HepG2 (cell line): ENCODE measurements at regions not wholly inside any gene's neighbourhood (a gene's known extent, or its start where the extent isn't known, plus 50 kb on each side); places are given as distances from the start of the nearest gene placed in this dataset.

ENCODE experiments used
- ATAC-seq: fragments of 200-7000 bp; cut with Tn5 transposase; 3 replicates; pipeline ENCODE4 v1.9.1; 2020; ENCODE audit warnings: mild to moderate bottlenecking, moderate library complexity
- BruUV-seq: library from RNA; stranded (reverse); fragments of 400-500 nt; replicated peaks from 2 replicates; lab custom pipeline; 2021; lab: Mats Ljungman, UMichigan
- CTCF ChIA-PET: fragments of 300-600 bp; formaldehyde crosslinking; extraction: SDS; loops from one replicate; lab custom pipeline; 2021; ENCODE audit warnings: low total read pairs, inconsistent platforms, low intra/inter-chr PET ratio; lab: Yijun Ruan, JAX
- POLR2A ChIA-PET: fragments of 350-600 bp; sonication (Branson Sonifier 250); formaldehyde crosslinking; loops from one replicate; lab custom pipeline; 2020; ENCODE audit warnings: antibody characterized with exemption, inconsistent platforms; lab: Yijun Ruan, JAX
- DNase-seq: peaks from one replicate; pipeline ENCODE4 v3.0.0-alpha.2; 2015; ENCODE audit warnings: low spot score
- FAIRE-seq: peaks from 3 replicates; lab custom pipeline; 2011; peaks lifted over from hg19 to GRCh38; lab: Jason Lieb, UNC
- H2AFZ ChIP-seq: one replicate; pipeline ENCODE4 v1.6.1; 2011; ENCODE audit warnings: low read length, inconsistent platforms
- H3K27ac ChIP-seq: fragments of 300-600 bp; 3 replicates; pipeline ENCODE4 v1.8.0; 2011; ENCODE audit warnings: mixed run types, mild to moderate bottlenecking, mixed read lengths, low read length, inconsistent platforms; ENCODE audit not compliant: insufficient read depth; ENCODE audit errors: extremely low read length
- H3K27me3 ChIP-seq, 2 experiments: fragments of 200-600 bp in 1 of 2; 2 replicates in 1 of 2; 3 replicates in 1 of 2; pipeline versions ENCODE4 v1.6.0 to v1.8.0; 2011; ENCODE audit warnings: low read length in 2 of 2, mild to moderate bottlenecking in 2 of 2, moderate library complexity in 2 of 2, inconsistent platforms in 1 of 2; ENCODE audit not compliant: insufficient read depth in 2 of 2, control insufficient read depth in 1 of 2
- H3K36me3 ChIP-seq, 2 experiments: fragments of 200-600 bp in 1 of 2; replicated peaks in 1 of 2; 2 replicates in 1 of 2; 3 replicates in 1 of 2; pipeline versions ENCODE4 v1.5.1 to v1.8.0; 2011; ENCODE audit warnings: low read length in 2 of 2, inconsistent platforms in 1 of 2; ENCODE audit not compliant: insufficient read depth in 2 of 2, control insufficient read depth in 1 of 2
- H3K4me1 ChIP-seq: 2 replicates; pipeline ENCODE4 v1.5.1; 2012; ENCODE audit warnings: low read length, inconsistent platforms; ENCODE audit not compliant: insufficient read depth
- H3K4me2 ChIP-seq: 2 replicates; pipeline ENCODE4 v1.6.0; 2011; ENCODE audit warnings: low read depth, low read length, inconsistent platforms
- H3K4me3 ChIP-seq, 3 experiments: fragments of 200-600 bp in 1 of 3; sonication (generic), shearing (Covaris generic) in 1 of 3; replicated peaks in 1 of 3; 2 replicates each; pipeline ENCODE4 v1.5.1; 2011 to 2016; ENCODE audit warnings: low read length in 3 of 3, inconsistent platforms in 2 of 3, low read depth in 2 of 3, mild to moderate bottlenecking in 2 of 3, control low read depth in 1 of 3, mixed read lengths in 1 of 3; ENCODE audit not compliant: insufficient read depth in 1 of 3
- H3K79me2 ChIP-seq: one replicate; pipeline ENCODE4 v1.6.1; 2011; ENCODE audit warnings: low read length, inconsistent platforms; ENCODE audit not compliant: insufficient read depth
- H3K9ac ChIP-seq: 2 replicates; pipeline ENCODE4 v1.6.0; 2011; ENCODE audit warnings: mild to moderate bottlenecking, low read depth, low read length, inconsistent platforms; ENCODE audit not compliant: insufficient read depth
- H3K9me3 ChIP-seq: 2 replicates; pipeline ENCODE4 v1.5.1; 2012; ENCODE audit warnings: mild to moderate bottlenecking, low read length
- H4K20me1 ChIP-seq: 2 replicates; pipeline ENCODE4 v1.6.0; 2011; ENCODE audit warnings: inconsistent platforms, mild to moderate bottlenecking, low read length, moderate library complexity; ENCODE audit not compliant: insufficient read depth
- CBX5 ChIP-seq: sonication (generic); formaldehyde crosslinking; IDR thresholded peaks from 2 replicates; pipeline ENCODE4 v1.4.0; 2020; ENCODE audit warnings: missing genetic modification reagents, borderline replicate concordance
- FOXO1 ChIP-seq: sonication (generic); formaldehyde crosslinking; IDR thresholded peaks from 2 replicates; pipeline ENCODE4 v1.4.0; 2020; ENCODE audit warnings: missing genetic modification reagents
- MBNL3 ChIP-seq: fragments of 250-450 bp; sonication (Bioruptor Pico); conservative IDR thresholded peaks from 2 replicates; pipeline ENCODE4 v1.8.0; 2022; ENCODE audit warnings: mild to moderate bottlenecking, inconsistent platforms
- NCOA1 ChIP-seq: sonication (generic); formaldehyde crosslinking; IDR thresholded peaks from 2 replicates; pipeline ENCODE4 v1.9.0; 2021; ENCODE audit warnings: missing genetic modification reagents
- RFXAP ChIP-seq: sonication (generic); formaldehyde crosslinking; IDR thresholded peaks from 2 replicates; pipeline ENCODE4 v1.4.0; 2020; ENCODE audit warnings: missing genetic modification reagents, borderline replicate concordance
- SNAPC2 ChIP-seq: sonication (generic); formaldehyde crosslinking; IDR thresholded peaks from 2 replicates; pipeline ENCODE4 v1.8.1; 2022; ENCODE audit warnings: mild to moderate bottlenecking, missing genetic modification reagents
- SRY ChIP-seq: sonication (generic); formaldehyde crosslinking; IDR thresholded peaks from 2 replicates; pipeline ENCODE4 v1.8.0; 2022; ENCODE audit warnings: mild to moderate bottlenecking, missing genetic modification reagents
- ZBTB3 ChIP-seq: sonication (generic); formaldehyde crosslinking; IDR thresholded peaks from 2 replicates; pipeline ENCODE4 v1.4.0; 2020; ENCODE audit warnings: low read depth, mild to moderate bottlenecking, moderate library complexity, missing genetic modification reagents, borderline replicate concordance
- ZNF124 ChIP-seq: sonication (generic); formaldehyde crosslinking; IDR thresholded peaks from 2 replicates; pipeline ENCODE4 v1.4.0; 2020; ENCODE audit warnings: missing genetic modification reagents
- ZNF564 ChIP-seq: sonication (generic); formaldehyde crosslinking; IDR thresholded peaks from 2 replicates; pipeline ENCODE4 v1.8.1; 2023; ENCODE audit warnings: mild to moderate bottlenecking, missing genetic modification reagents
- ZSCAN20 ChIP-seq: sonication (generic); formaldehyde crosslinking; IDR thresholded peaks from 2 replicates; pipeline ENCODE4 v1.4.0; 2020; ENCODE audit warnings: missing genetic modification reagents, mild to moderate bottlenecking, borderline replicate concordance
- WGBS: methylation state at CpG from one replicate; pipeline ENCODE4 v1.1.6; 2017; ENCODE audit warnings: low lambda C conversion rate; 5-methylcytosine and 5-hydroxymethylcytosine counted together
- in situ Hi-C: cut with HindIII; loops from 2 replicates; pipeline ENCODE4 v1.10.0; 2017; ENCODE audit warnings: low pct_unique_long_range_greater_than_20kb; ENCODE audit not compliant: extremely low pct_ligation_motif_present
- intact Hi-C: fragments of 100-400 bp; cut with micrococcal nuclease; formaldehyde crosslinking; loops from one replicate; pipeline ENCODE4 v1.10.0; 2022; ENCODE audit not compliant: unreplicated experiment
- TF ChIP-seq, protein P1 (sequence below): sonication (generic); formaldehyde crosslinking; IDR thresholded peaks from 2 replicates; pipeline ENCODE4 v1.4.0; 2020; ENCODE audit warnings: missing genetic modification reagents, borderline replicate concordance
- TF ChIP-seq, protein P2 (sequence below): sonication (generic); formaldehyde crosslinking; IDR thresholded peaks from 2 replicates; pipeline ENCODE4 v1.4.0; 2020; ENCODE audit warnings: missing genetic modification reagents

DNA sequence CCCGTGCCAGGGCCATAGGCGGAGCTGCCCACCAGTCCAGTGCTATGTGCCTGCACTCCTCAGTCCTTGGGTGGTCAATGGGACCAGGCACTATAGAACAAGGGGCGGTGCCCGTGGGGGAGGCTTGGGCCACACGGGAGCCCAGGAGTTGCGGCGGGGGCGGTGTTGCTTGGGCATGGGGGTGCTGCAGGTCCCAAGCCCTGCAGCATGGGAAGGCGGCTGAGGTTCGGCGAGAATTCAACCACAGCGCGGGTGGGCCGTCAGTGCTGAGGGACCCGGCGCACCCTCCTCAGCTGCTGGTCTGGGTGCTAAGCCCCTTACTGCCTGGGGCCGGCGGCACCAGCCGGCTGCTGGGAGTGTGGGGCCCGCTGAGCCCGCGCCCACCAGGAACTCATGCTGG, 242.2 kb upstream of the SGCG start:
- H3K79me2 ChIP-seq = no peaks in the 10 kb centered on the region
- in situ Hi-C loops = loop anchor here (10.0 kb wide), 1 partner anchor 1416 kb away; no protein-coding TSS in a partner anchor
- no peaks in the 10 kb centered on the region for H3K9me3 ChIP-seq
- H3K4me1 ChIP-seq = no peaks in the 10 kb centered on the region
- ChIA-PET CTCF (no interaction called here), POLR2A (no interaction called here)
- intact Hi-C loops = loop anchor here (10.0 kb wide), 1 partner anchor 1416 kb away; no protein-coding TSS in a partner anchor
- H3K4me2 ChIP-seq = no peak overlapping the region
- BruUV-seq = no TSS peak
- no peak overlapping the region for H2AFZ ChIP-seq
- no peak overlapping the region for H3K4me3 ChIP-seq
- TF ChIP-seq SRY (no peak), ZSCAN20 (no peak), RFXAP (CRISPR knock-in tag) (no peak), MBNL3 (CRISPR knock-in tag) (no peak), SNAPC2 (CRISPR knock-in tag) (no peak), ZNF564 (CRISPR knock-in tag) (no peak), FOXO1 (CRISPR knock-in tag) (no peak), NCOA1 (no peak), ZNF124 (CRISPR knock-in tag) (no peak), CBX5 (CRISPR knock-in tag) (no peak), ZBTB3 (CRISPR knock-in tag) (no peak)
- TF ChIP-seq, protein P1, sequence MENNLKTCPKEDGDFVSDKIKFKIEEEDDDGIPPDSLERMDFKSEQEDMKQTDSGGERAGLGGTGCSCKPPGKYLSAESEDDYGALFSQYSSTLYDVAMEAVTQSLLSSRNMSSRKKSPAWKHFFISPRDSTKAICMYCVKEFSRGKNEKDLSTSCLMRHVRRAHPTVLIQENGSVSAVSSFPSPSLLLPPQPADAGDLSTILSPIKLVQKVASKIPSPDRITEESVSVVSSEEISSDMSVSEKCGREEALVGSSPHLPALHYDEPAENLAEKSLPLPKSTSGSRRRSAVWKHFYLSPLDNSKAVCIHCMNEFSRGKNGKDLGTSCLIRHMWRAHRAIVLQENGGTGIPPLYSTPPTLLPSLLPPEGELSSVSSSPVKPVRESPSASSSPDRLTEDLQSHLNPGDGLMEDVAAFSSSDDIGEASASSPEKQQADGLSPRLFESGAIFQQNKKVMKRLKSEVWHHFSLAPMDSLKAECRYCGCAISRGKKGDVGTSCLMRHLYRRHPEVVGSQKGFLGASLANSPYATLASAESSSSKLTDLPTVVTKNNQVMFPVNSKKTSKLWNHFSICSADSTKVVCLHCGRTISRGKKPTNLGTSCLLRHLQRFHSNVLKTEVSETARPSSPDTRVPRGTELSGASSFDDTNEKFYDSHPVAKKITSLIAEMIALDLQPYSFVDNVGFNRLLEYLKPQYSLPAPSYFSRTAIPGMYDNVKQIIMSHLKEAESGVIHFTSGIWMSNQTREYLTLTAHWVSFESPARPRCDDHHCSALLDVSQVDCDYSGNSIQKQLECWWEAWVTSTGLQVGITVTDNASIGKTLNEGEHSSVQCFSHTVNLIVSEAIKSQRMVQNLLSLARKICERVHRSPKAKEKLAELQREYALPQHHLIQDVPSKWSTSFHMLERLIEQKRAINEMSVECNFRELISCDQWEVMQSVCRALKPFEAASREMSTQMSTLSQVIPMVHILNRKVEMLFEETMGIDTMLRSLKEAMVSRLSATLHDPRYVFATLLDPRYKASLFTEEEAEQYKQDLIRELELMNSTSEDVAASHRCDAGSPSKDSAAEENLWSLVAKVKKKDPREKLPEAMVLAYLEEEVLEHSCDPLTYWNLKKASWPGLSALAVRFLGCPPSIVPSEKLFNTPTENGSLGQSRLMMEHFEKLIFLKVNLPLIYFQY (CRISPR knock-in tag) = no peak
- TF ChIP-seq, protein P2, sequence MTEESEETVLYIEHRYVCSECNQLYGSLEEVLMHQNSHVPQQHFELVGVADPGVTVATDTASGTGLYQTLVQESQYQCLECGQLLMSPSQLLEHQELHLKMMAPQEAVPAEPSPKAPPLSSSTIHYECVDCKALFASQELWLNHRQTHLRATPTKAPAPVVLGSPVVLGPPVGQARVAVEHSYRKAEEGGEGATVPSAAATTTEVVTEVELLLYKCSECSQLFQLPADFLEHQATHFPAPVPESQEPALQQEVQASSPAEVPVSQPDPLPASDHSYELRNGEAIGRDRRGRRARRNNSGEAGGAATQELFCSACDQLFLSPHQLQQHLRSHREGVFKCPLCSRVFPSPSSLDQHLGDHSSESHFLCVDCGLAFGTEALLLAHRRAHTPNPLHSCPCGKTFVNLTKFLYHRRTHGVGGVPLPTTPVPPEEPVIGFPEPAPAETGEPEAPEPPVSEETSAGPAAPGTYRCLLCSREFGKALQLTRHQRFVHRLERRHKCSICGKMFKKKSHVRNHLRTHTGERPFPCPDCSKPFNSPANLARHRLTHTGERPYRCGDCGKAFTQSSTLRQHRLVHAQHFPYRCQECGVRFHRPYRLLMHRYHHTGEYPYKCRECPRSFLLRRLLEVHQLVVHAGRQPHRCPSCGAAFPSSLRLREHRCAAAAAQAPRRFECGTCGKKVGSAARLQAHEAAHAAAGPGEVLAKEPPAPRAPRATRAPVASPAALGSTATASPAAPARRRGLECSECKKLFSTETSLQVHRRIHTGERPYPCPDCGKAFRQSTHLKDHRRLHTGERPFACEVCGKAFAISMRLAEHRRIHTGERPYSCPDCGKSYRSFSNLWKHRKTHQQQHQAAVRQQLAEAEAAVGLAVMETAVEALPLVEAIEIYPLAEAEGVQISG = no peak
- H4K20me1 ChIP-seq = no peaks in the 10 kb centered on the region
- H3K27me3 ChIP-seq = peaks cover 0 to 3% of the 10 kb centered on the region in 2 experiments; a peak in 2 of 5 replicates
- no peak overlapping the region for H3K9ac ChIP-seq
- WGBS = 96% methylated on average over 5 of the region's 22 CpGs
- no peak for FAIRE-seq
- H3K36me3 ChIP-seq = no peaks in the 10 kb centered on the region
- DNase-seq = no peak
- no peak for ATAC-seq
- H3K27ac ChIP-seq = no peak overlapping the region
